ENCODE measurements at regions not wholly inside any gene's neighbourhood (a gene's known extent, or its start where the extent isn't known, plus 50 kb on each side); places are given as distances from the start of the nearest gene placed in this dataset.

DNA sequence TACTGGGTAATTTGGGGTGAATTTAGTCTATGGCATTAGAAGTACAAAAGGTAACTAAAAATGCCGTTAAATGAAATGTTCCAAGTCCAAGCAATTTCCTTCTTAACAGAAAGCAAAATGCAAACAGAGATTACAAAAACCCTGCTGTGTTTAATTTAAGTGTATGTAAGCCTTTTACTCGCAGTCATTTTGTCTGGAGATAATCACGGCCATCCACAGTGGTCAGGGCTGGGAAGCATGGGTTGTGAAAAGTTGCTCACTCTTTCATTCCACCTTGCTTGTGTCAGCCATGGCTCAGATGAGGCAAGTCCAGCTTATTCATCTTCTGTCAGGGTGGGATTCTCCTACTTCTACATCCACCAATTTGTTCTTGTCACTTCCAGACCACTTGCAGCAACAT lies 983.6 kb upstream of the ZEB2 start:
- DNase-seq = no peak

DNA sequence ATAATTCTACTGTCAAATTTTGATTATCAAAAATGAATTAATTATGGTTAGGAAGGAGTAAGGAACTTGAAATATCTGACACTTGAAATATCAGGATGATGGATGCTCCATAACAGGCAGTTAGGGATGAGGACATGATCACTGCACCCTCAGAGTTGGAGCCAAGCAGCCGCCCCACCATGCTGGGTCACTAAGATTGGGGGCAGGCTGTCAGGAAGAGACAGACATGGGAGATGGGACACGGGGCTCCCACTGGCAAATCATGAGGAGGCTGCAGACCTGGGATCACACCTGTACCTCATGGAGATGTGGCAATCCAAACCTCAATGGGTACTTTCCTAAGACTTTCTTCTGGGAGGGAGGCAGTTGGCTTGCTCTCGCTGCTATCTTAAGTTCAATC lies 982.0 kb upstream of the ZEB2 start:
- no peak for DNase-seq

DNA sequence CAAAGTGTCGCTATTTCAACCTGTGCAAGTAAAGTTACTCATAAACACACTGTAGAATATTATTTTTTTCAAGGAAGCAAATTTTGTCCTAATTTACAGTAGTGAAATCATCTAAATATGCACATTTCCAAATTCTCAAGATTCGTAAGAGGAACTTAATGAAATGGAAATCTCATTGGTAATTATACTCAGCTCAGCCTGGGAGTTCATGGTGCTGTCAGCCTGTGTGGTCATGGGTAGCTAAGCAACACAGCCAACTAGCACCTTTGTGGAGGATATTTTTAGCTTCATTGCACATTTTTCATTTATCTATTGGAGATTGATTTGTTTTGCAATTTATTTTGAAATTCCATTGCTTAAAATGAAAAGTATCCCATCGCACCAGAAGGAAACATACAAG lies 975.7 kb upstream of the ZEB2 start:
- no peak for DNase-seq

DNA sequence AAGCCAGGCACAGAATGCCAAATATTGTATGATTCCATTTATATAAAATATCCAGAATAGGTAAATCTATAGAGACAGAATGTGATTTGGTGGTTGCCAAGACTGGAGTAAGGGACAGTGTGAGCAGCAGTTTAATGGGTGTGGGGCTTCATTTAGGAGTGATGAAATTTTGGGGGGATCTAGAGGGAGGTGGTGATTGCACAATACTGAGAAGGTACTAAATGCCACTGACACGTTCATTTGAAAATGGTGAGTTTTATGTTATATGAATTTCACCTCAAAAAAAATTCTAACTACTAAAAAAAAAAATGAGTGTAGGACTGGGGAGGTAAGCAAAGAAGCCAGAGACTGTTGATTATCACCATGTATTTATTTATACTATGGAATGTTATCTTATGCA lies 974.5 kb upstream of the ZEB2 start:
- DNase-seq = no peak

DNA sequence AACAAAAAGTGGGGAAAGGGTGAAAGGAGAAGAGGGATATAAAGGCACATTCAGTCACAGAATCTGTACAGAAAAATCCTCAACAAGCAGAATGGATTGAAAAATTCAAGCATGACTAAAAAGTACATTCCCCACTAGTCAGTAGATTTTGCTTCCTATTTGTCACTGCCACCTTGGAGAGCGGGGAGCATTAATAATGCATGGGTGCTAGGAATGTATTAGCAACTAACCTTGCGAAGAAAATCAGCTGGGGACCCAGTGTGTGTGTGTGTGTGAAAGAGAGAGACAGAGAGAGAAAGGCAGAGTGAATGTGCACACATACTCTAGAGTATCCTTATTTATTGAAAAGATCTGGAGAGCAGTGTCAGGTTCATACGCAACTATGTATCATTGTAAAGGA lies 968.7 kb upstream of the ZEB2 start:
- DNase-seq = no peak

DNA sequence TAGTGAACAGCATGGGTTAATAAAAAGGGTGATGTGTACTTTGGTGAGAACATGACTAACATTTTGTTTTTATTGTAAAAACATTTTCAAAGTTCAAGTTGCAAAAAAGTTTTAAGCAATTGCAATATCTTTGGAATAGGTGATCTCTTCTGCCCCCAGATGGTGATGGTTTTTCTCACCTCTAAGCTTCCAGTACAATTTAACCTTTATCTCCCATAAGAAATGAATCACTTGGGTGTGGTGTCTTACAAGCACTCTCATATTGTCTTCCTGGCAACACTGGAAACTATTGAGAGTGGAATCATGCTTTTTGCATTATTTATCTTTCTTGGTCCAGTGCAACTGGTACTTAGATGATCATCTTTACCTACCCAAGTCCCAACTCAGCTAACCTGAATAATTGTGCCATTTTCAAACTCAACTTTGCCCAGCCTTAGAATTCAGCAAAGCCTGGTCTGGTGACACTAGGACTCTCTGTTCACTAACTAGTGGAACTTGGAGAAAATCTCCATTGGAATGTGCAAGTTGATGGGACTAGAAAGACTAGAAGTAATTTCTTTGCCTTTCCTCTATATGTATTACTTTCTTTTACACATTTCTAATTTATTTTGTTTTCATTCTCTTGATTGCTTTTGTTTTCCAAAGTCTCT lies 964.7 kb upstream of the ZEB2 start:
- DNase-seq = no peak

DNA sequence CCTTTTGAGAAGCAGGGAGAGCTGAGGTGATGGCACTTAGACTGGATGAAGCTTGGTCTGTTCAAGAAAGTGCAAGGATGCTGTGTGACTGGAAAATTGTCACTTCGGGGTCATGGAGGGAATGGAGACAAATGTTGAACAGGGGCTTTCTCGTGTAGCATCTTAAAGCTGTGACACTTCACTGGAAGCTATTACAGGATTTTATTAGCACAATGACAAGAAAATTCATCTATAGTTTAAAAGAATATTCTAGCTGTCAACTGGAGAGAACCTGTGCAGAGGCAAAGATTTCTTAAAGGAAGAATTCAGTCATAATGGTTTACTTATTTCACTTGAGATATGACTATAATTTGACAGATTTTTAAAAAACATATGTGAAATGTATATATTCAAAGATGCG lies 963.9 kb upstream of the ZEB2 start:
- DNase-seq = no peak

DNA sequence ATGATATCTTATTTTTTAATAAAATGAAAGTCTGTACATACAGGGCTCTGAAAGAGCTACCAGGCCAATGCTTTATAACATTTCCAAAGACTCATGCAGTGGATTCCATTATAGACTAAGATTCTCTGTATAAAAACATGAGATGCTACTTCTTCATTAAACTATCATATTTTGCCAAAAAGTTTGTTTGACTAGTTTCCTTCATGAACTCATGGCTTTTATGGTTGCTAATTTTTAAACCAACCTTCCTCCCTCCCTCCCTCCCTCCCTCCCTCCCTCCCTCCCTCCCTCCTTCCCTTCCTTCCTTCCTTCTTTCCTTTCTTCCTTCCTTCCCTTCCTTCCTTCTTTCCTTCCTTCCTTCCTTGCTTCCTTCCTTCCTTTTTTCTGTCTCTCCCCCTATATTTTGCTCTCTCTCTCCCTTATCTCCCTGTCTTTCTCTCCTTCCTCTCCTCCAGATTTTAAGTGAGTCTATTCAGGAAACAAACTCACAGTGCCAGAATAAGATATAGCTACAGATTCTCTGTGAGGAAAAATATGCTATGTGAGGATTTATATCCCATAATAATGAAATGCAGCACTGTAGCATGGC lies 961.5 kb upstream of the ZEB2 start:
- no peak for DNase-seq

DNA sequence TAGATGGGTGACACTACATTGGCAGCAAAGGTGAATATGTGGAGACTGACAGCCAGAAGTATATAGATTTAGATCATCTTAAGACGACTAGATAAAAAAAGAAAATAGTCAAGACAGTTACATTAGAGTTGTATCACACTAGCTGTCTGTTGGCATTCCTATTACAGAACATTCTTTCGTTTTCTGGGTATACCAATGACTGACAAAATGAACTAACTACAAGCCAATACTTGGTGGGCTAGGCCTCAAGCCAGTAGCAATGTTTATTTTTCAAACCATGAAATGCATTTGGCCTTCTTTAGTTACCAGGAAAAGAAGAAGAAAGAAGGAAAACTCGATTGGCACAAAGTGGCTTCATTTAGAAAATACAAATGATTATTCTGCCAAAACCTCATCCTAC lies 944.9 kb upstream of the ZEB2 start:
- no peak for DNase-seq

DNA sequence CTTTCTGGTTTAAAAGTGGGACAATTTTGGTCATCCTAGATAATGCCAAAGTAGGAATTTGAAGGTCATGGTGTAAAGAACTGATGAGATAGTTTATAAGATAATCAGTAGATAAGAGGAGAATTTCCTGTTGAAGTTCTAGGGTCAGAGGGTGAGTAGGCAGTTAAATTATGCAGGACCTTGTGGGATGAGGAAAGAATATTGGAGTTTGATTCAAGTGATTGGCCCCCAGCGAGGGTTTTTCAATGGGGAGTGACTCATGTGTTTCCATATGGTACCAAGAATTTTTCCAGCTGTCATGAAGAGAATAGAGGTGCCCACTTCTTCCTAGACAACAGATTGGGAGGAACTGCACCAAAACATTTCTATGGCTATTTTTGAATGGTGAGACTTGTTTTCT lies 940.2 kb upstream of the ZEB2 start:
- no peak for DNase-seq

DNA sequence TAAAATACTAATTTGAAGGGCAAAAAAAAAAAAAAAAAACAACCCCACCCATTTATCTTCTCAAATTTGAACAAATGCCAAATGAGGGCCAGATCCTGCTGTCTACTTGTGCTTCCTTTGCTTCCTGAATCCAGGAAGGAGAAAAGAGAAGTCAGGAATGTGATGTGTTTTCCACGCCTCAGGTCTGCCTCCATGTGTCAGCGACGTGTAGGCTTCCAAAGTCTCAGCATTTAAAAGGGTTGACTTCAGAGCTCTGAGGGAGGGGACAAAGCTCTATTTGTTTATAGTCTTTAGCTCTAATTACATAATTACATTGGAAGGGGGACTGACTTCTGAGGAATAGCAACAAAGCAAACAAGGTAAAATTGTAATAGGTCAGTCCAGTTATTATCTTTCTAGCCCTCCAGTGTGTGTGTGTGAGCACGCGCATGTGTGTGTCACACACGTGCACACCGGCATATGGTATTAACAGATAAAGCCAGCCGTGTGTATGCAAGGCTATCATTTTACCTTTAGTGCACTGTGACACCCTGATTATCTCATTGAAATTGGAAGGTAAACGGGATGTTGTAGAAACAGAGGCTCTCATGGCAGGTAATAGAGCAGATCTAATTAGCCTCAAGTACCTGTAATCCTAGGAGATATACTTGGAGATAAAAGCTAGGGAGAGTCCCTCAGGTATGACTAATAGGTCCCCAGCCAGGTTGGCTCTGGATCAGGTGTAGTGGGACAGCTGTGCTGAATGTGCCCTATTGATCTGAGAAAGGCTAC lies 911.4 kb upstream of the ZEB2 start:
- DNase-seq = peak; percentile 49

DNA sequence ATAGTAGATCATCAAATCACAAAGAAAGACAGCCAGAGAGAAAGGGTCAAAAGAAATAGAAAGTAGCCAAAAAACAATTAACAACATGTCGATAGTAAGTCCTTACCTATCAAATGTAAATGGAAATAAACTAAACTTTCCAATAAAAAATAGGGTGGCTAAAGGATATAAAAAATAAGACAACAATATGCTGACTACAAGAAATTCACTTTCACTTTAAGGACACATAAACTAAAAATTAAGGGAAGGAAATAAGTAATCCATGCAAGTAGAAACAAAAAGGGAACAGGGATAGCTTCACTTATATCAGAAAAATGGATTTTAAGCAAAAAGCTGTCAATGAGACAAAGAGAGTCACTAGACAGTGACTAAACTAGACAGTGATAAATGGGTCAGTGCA lies 903.9 kb upstream of the ZEB2 start:
- no peak for DNase-seq

DNA sequence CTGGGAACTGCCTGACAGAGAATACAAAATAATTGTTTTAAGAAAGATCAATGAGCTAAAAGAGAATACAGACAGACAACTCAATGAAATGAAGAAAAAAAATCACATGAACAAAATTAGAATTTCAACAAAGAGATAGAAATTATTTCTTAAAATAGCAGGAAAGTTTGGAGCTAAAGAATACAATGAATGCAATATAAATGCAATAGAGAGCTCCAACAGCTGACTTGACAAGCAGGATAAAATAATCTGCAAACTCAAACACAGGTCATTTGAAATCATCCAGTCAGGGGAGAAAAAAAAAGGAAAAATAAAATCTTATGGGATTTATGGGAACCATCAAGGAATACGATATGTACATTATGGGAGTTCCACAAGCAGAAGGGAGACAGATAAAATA lies 902.7 kb upstream of the ZEB2 start:
- no peak for DNase-seq

DNA sequence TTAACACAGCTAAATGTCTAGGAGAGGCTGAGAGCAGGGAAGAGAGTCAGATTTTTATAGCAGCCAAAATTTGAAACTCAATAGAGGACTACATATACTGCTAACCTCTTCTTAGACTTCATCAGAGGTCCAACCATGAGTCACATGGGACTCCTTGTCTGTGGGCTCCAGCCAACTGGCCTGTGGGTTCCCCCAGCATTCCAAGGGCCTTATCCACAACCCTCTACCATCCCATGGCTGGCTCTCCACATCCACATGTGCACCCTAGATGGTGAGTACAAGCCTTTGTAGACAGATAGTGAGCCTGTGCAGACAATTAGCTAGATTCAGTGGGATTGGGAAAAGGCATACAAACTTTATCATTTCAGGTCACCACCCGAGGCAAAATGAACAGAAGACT lies 901.9 kb upstream of the ZEB2 start:
- no peak for DNase-seq

DNA sequence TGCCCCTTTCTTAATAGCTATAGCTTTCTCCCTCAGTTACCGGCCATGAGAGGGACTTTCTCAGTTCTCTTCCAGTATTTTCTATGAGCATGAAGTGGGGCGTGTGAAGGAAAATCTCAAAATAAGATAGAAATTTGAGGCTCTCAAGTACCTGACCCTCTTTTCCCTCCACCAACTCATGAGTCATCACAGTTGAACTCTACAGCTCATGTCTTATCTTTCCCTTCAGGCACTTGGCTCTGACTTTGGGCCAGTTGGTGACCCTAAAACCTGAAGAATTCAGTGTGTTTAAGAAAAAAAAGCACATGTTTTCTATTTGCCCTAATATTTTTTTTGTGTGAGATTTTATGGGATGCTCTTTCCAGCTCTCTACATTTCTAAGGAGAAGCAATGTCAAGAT lies 896.7 kb upstream of the ZEB2 start:
- no peak for DNase-seq

DNA sequence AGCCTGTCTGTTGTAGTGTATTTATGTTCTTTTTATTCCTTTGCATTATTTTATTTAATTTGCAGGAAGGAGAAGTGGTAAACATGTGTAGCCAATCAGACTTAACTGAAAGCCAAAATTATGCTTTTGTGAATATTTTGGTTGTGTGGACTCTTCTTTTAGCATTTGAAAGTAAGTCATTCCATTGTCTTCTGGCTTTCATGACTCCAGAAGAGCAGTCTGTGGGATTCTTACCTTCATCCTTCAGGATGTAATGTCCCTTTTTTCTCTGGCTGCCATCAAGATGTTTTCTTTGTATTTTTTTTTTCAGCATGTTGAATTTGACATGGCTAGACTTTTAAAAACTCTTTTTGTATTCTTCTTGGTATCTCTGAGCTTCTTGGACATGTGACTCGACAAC lies 895.2 kb upstream of the ZEB2 start:
- DNase-seq = no peak

DNA sequence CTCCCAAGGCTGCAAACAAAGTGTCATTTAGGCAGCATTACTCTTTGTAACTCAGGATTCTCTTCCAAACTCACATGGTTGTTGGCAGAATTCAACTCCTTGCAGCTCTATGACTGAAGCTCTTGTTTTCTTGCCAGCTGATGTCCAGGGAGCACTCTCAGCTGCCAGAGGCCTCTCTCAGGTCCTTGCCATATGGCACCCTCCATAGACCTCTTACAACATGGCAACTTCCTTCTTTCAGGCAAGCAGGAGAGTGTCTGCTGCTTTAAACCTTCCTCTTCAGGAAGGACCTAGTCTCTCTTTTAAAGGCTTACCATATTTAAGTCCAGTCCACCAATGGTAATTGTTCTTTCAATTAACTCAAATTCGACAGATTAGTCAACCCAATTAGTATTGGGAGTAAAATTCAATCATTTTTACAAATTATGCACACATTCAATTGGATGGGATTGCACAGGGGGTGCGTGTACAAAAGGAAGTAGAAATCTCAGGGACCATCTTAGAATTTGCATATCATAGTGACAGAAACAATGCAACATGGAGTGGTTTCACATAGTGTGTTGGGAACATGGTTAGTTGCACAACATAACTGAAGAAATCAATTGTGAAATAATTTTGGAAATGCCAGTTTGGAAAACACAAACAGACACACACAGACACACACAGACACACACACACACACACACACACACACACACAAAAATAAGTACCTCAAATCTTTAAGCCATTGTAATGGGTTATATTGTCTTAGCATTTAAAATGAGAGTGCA lies 893.5 kb upstream of the ZEB2 start:
- no peak for DNase-seq

DNA sequence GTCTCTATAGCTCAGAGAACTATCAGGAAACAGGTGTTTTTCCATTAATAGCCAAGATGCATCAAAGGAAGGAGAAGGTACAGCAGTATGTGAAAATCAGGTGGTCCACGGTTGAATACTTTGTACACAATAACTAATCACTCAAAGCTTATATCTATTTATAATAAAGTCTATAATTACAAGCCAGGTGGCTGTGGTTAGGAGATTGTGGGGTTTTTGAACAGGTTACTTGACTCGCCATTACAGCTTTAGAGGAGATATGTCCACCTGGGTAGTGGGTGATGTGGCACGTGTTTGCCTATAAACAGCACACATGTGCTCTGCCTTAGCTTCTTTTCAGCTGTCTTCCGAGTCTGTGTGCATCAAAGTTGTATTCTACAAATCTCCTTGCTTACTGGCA lies 892.2 kb upstream of the ZEB2 start:
- no peak for DNase-seq

DNA sequence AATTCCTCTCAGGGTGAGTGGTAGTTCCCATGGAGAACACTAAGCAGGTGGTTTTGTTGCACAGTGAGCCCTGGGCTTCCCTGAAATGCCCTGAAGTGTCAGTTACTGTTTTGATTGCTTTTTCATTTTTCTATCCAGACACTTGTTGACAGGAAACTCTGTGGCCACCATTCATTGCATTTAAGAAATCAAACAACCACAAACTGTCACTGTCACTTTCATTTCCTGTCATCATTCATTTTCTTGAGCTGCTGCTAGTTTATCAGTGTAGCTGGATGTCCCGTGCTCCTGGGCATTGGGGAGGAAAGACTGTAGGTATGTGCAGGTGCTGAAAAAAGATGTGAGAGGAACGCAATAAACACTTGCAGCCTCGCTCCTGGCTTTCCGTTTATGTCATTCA lies 891.6 kb upstream of the ZEB2 start:
- no peak for DNase-seq

DNA sequence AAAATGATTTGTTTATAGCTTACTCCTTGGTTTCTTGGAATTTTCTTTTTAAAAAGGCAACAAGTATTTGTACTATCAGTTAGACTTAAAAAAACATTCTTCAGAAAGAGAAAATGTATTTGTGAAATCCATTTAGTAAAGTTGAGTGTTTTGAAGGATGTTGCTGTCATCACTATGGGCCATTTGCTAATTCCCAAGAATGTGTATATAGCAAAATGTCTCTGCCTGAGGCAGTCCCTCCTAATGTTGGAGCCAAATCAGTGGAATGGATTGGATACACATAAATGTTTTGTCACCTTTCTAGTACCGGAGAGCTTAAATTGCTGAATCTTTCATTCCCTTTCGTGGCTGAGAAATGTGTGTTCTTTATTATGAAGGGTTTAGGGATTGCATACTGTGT lies 890.2 kb upstream of the ZEB2 start:
- no peak for DNase-seq

DNA sequence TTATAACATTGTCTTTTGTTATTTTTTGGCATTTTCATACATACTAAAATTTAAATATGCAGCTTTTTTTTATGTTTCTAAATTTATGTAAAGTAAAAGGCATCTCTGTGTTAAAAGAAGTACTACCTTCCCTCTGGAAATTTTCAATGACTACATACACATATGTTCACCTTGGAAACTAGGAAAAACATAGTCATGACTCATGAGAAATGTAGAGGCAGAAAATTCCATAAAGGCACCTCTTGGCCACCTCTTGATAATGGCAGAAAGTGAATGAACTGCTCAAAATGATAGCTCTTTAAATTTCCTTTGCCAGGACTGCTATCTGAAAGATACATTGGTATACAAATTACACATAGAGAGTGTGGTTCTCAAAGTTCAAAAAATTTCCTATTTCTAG lies 889.1 kb upstream of the ZEB2 start:
- DNase-seq = no peak

DNA sequence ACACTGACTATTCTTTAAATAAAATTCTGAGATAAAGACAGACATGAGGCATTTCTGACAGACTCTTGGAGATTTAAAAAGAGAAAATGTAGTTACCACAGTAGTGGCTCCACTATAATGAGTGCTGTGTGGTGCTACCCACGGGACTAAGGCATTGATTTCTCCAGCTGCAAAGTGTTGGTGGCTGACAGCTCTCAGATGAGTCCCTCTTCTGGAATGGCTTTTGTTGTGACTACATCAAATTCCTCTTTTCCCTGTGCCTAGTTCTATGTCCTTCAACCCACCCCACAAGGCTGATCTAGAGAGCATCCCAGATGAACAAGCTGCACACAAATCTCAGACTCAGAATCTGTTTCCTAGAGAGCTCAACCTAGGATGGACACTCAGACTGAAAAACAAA lies 884.8 kb upstream of the ZEB2 start:
- no peak for DNase-seq

DNA sequence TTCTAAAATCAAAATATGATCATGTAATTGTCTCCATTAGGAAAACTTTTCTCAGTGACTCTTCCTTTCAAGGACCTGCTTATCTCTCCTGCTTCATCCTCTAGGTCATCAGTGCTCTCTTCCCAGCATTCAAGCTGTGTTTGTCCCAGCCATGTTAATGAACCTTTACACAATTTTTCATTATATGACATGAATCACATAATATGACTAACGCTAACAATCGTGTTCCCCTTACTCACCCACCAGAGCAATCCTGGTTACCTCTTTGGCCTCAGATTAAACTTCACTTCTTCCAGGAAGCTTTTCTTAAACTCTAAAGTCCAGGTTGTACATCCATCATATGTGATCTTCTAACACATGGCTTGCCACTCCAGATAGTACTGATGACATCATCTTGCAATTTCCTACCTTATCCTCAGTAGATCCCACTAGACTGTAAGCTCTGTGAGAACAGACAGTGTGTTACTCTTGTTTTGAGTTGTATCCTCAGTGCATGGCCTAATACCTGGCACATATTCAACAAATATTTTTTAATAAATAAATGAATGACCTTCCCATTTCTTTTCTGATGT lies 882.9 kb upstream of the ZEB2 start:
- DNase-seq = no peak

DNA sequence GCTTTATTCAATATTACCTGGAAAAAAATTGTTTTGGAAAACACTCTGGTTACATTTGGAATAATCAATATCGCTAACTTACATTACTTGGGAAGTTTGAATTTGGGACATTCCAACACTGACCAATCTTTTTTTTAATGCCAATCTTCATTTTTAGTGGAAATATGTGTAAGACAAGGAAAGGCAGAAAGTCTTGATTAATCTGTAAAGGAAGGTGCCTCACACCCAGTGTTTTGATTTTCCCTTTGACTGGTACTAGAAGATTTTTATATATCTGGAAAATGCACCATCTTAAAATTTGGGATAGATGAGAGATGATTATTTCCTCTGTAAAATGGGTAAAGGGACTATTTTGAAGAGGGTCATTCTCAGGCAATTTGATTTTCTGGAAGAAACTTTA lies 879.2 kb upstream of the ZEB2 start:
- DNase-seq = no peak

Data from SHP77 treated with DMSO at 0.1 percent for 48 hours (cell line).